KG1 (cell line): ENCODE measurements at regions not wholly inside any gene's neighbourhood (a gene's known extent, or its start where the extent isn't known, plus 50 kb on each side); places are given as distances from the start of the nearest gene placed in this dataset.
"Not testable (repeated sequence)": the region's sequence is repeated elsewhere in the genome, so short reads cannot be mapped to it uniquely, and the experiment has no call there.

Experiments used
- DNase-seq: peaks from one replicate; lab custom pipeline; 2025; lab: John Stamatoyannopoulos, UW

GRCh38 chr6:102758536-102758935 lies 1365.0 kb downstream of the GRIK2 start:
- not testable (repeated sequence) for DNase-seq

GRCh38 chr6:102749210-102749971 lies 1355.9 kb downstream of the GRIK2 start:
- no peak for DNase-seq

- DNase-seq: no peak
Observed at GRCh38 chr6:102746941-102747340, 1353.4 kb downstream of the GRIK2 start.

GRCh38 chr6:102742754-102743356 lies 1349.3 kb downstream of the GRIK2 start:
- no peak for DNase-seq

DNA sequence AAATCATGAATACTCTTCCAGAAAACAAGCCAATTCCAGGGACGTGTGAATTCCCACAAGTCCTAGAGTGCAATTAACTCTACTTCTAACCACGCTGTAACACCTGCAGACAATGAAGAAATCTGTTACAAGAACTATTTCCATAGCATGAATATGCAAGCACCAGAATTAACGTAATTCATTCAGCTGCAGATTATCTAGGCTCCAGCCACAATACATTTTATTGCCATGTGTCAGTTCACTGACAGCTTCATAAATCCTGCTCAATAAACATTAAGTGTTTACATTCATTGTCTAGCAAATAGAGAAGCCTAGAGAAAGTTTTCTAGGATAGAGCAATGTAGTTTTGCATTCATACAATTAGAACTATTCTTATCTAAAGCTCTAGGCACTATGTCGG lies 1348.5 kb downstream of the GRIK2 start:
- DNase-seq: no peak

DNA sequence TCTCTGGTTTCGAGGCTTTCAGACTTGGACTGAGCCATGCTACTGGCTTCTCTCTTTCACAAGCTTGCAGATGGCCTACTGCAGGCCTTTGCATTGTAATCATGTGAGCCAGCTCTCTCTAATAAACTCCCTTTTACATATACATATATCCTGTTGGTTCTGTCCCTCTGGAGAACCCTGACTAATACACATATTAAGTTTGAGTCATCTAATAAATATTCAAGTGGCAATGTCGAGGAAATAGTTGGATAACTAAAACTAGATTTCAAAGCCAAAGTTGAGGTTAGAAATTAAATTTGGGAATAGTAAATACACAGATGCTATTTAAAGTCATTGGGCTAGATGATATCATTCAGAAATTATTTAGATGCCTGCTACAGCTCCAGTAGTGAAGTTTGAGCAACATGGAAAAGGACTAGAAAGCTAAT lies 1343.4 kb downstream of the GRIK2 start:
- DNase-seq: no peak

GRCh38 chr6:102732898-102733297 lies 1339.4 kb downstream of the GRIK2 start:
- DNase-seq: no peak

DNA sequence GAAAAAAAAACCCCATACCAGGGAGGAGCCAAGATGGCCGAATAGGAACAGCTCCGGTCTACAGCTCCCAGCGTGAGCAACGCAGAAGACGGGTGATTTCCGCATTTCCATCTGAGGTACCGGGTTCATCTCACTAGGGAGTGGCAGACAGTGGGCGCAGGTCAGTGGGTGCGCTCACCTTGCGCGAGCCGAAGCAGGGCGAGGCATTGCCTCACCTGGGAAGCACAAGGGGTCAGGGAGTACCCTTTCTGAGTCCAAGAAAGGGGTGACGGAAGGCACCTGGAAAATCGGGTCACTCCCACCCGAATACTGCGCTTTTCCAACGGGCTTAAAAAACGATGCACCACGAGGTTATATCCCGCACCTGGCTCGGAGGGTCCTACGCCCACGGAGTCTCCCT lies 1328.6 kb downstream of the GRIK2 start:
- DNase-seq: not testable (repeated sequence)

DNA sequence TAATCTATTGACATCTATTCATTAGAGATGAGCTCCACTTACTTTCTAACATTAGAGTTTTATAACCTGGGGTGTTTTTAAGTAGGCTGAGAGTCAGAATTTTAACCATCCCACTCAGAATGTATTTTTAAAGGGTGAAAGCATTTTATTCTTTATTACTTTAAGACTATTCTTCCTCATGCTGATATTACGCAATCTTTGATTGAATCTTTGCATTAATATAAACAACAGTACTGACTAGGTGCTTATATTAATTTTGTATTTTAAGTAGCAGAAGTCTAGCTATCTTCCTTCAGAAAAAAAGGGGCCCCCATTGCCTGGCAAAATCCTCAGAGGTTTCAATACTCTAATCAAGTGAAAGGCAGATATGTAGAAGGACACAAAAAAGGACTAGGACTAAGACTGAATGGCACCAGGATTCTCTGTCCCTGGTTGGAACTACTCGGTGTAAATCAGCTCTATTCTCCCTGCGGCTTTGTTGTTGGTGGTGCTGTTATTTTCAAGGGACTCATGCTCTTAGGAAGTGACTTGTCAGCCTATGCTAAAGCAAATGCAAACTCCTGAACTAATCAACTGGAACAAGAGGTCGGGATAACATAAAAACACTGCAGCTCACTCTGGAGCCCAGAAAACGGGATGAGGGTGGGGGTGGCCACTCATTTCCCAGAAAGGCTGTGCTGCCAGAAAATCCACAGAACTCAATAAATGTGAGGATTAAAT lies 1324.4 kb downstream of the GRIK2 start:
- no peak for DNase-seq

DNA sequence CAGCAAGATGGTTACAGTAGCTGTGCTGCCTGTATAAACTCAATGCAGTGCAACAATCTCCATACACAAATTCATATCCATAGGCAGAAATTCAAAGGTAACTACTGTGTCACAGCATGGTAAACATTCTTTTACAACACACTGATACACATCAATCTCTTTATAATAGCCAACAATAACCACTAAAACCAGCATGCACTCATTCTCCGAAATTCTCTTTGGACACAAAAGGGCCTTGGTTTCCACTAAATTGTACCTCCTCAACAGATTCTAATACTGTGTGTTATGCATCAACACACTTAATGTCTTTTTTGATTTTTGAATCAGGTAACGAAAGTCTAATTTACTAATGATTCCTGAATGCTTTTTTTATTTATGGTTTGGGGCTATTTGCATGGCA lies 1323.7 kb downstream of the GRIK2 start:
- DNase-seq: no peak

DNA sequence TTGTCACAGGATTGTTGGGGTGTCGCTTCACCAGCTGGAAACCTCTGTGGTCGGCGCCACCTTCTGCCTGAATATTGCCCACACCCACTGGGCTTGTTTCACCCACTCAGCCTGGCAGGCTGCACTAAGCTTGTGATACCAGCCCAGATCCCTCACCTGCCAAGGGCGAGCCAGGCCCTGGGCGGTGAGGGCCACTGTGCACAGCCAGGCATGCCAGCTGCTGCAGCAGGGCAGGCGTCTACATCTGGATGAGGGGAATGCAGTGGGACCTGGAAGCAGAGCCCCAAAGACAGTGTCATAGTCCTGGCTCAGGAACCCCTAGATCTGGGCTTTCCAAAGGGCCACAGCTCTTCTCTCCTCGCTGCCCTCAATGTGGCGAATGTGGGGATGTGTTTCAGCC lies 1307.5 kb downstream of the GRIK2 start:
- DNase-seq: no peak

- DNase-seq: no peak
Observed at GRCh38 chr6:102686461-102686860, 1293.0 kb downstream of the GRIK2 start.

- DNase-seq: no peak
Observed at GRCh38 chr6:102680413-102680812, 1286.9 kb downstream of the GRIK2 start.

DNA sequence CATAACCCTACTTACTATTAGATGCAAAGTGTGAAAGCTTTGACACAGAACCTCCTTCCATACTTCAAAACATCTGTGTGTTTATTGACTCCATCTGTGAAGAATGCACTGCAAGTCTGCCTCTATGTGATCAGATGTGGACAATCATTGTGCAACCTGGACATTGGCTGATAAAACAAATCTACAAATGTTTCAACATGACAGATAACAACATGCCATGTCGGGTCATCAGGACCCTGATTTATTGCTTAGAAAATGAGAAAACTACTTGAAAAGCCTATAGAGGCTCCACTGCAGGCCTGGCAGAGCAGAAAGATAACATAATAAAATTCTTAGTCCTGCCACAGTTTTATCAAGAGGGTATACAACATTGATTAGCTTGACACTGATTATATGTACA lies 1286.4 kb downstream of the GRIK2 start:
- DNase-seq: no peak

DNA sequence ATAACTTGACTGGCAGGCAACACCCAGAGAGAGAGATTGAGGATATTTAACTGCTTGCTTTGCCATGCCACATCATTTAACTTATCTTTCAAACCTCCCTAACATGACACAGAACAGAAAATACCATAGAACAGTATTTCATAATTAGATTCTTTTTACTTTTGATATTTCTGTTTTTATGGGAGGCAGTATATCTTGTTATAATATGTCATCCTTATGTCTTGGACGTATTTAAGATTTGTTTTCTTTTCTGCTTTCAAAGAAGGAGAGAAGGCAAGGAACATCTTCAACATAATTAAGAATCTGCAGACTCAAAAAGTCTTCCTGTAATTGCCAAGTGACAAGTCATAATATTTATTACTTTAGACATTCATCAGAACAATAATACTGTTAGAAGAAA lies 1283.7 kb downstream of the GRIK2 start:
- no peak for DNase-seq

GRCh38 chr6:102670735-102671134 lies 1277.2 kb downstream of the GRIK2 start:
- no peak for DNase-seq

DNA sequence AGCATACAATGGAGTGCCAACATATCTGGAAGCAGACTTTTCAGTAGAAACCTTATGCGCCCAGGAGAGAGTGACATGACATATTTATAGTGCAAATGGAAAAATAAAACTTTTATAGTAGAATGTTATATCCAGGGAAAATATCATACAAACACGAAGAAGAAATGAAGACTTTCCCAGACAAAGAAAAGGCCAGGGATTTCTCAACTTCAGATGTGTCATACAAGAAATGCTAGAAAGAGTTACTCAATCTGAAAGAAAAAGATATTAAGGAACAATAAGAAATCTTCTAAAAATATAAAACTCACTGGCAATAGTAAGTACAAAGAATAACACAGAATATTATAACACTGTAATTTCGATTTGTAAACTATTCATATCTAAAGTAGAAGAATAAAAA lies 1269.3 kb downstream of the GRIK2 start:
- DNase-seq: no peak

DNA sequence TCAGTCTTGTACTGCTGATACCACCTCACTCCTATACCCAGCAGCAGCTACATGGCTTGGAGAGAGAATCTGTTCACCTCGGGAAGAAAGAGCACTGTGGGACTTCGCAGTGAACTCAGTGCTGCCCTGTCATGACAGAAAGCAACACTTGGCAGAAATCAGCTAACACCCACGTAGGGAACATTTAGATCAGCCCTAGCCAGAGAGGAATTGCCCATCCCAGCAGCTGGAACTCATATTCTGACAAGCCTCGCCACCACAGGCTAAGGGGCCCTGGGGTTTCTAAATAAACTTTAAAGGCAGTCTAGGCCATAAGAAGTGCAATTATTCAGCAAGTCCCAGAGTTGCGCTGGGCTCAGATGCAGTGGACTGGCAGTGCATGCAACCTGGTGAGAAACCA lies 1266.8 kb downstream of the GRIK2 start:
- DNase-seq: no peak

DNA sequence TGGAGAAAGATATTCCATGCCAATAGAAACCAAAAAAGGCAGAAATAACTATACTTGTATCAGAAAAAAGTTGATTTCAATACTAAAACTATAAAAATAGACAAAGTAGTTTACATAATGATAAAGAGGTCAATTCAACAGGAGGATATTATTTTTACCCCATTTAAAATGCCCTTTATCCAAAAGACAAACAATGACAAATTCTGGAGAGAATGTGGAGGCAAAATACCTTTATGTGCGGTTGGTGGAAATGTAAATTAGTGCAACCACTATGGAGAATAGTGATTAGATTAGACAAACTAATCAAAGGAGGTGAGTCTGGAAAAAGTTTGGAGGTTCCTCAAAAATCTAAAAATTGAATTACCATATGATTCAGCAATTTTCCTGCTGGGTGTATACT lies 1262.3 kb downstream of the GRIK2 start:
- no peak for DNase-seq

GRCh38 chr6:102641426-102641825 lies 1247.9 kb downstream of the GRIK2 start:
- DNase-seq: no peak

DNA sequence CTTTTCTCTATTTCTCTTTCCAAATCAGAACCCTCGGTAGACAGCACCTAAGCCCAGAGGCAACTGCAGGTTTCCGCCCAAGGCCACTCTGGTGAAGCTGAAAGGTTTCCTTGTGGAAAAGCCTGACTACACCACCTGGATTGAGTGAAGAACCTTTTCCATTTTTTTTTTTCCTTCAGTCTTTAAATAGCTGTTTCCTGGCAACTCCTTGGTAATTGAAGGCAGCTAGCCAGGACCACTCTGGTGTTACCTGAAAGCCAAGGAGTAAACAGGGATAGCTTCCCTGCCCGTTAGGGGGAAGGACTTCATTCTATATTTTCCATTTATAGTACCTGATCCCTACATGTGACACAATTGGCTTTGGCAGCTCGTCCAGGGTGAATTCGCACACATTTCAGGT lies 1238.4 kb downstream of the GRIK2 start:
- no peak for DNase-seq

DNA sequence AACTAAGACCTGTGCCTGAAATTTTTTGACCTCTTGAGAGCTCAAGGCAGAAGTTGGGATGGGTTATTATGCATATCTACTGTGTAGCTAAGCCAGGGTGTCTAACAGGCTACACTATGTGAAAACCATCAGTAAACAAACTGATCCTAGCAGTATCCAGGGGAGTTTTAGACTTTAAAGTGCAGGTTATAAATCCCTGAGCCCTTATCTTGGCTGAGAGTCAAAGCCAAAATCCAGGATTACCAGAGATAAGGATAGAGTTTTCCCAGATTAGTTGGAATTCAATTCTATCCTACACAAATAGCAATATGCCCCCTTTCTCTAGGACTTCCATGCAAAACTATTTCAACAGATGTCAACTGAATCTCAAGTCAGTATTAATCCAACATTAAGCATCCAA lies 1229.7 kb downstream of the GRIK2 start:
- no peak for DNase-seq

GRCh38 chr6:102619585-102619984 lies 1226.1 kb downstream of the GRIK2 start:
- DNase-seq: no peak
